ENCODE measurements at regions not wholly inside any gene's neighbourhood (a gene's known extent, or its start where the extent isn't known, plus 50 kb on each side); places are given as distances from the start of the nearest gene placed in this dataset.
A peak's percentile ranks its signal among the peaks of the same experiment; 100 is the strongest.
"Not testable (repeated sequence)": the region's sequence is repeated elsewhere in the genome, so short reads cannot be mapped to it uniquely, and the experiment has no call there.

GRCh38 chr4:112082954-112083586 lies 62.2 kb upstream of the FAM241A start:
- Mint-ChIP-seq H3K36me3 (ENCODE audit: low read depth) (no peaks in the 10 kb centered on the region), H3K27me3 (ENCODE audit: low read depth) (no peaks in the 10 kb centered on the region), H3K4me3 (no peak overlapping the region), H3K27ac (peak overlapping the region in 2 of 3 experiments; percentile 31 to 74), H3K4me1 (peaks cover 12% of the 10 kb centered on the region), H3K9me3 (peaks cover 2% of the 10 kb centered on the region)
- TF ChIP-seq CTCF (IDR thresholded peaks at IDR 0.05; ENCODE audit: unreplicated experiment in 3 of 3) = no peak

DNA sequence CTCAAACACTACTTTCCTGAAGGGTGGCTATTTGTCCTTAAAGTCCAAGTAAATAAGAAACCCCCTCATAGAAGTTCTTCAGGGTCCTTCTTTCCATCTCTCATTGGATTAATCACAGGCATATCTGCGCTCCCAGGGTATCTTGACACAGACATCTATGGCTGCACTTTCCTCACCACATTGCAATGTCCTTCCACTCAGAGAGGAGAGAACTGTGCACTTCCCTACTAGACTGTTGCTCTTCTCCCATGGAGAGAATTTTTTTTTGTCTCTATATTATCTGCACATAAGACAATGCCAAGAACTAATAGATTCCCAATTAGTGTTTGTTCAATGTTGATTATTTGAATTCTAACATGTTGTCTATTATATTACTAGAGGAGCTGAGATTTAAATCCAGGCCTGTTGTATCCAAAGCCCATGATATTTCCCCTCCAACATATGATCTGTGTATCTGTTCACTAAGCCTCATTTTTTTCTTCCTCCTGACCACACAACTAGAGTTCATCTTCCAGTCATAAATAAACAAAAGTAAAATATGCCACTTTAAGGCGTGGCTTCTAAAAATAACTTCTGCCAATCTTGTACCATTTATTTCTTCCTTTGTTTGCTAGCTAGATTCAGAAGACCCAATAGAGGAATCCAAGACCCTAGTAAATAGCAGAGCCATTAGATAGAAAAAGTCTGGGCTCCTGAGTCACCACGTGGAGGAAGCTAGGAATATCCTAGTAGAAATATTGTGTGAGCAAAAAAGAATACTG lies 61.5 kb upstream of the FAM241A start:
- no peaks in the 10 kb centered on the region for H3K27me3 Mint-ChIP-seq (ENCODE audit: low read depth)
- TF ChIP-seq CTCF (IDR thresholded peaks at IDR 0.05; ENCODE audit: unreplicated experiment in 3 of 3) = no peak
- no peaks in the 10 kb centered on the region for H3K36me3 Mint-ChIP-seq (ENCODE audit: low read depth)
- H3K4me1 Mint-ChIP-seq = peaks cover 12% of the 10 kb centered on the region
- H3K4me3 Mint-ChIP-seq = no peak overlapping the region
- H3K9me3 Mint-ChIP-seq = peaks cover 2% of the 10 kb centered on the region
- H3K27ac Mint-ChIP-seq = peak overlapping the region in 2 of 3 experiments; percentile 31 to 74

DNA sequence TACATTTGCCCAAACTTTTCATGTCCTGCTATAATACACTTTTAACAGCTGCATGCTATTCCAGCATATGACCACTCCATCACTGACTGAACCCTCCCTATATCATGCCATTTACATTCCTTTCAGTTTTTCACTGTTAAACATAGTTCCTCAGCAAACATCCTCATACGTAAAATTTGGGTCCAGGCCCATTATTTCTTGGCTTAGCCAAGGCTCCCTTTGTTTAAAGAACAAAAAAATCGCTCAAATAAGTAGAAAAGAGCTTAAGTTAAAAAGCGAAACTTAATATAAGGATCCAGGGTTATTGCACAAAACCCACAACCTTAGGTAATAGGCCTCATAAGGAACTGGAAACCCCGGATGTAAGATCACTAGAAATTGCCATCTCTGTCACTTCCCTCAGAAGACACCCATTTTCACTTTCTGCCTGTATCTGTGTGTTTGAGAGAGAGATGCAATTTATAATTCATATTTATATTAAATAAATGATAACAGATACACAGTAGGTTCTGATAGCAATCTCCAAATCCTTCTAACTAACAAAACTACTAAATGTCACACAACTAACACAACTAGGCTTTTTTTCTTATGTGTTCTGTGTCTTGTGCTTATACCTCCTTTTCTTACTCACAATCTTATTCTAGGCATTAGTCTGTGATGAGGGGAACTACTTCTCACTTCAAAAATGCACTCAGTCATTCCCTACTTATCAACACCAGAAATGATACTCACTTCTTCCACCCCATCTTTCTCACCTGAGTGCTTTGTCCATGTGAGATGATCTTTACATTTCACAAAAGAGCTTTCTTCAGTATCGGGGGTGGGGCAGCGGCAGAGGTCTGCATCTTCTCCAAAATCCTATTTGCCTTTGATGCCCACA lies 59.9 kb upstream of the FAM241A start:
- Mint-ChIP-seq H3K27me3 (ENCODE audit: low read depth) (no peaks in the 10 kb centered on the region), H3K4me1 (peaks cover 12% of the 10 kb centered on the region), H3K36me3 (ENCODE audit: low read depth) (no peaks in the 10 kb centered on the region), H3K4me3 (no peak overlapping the region), H3K9me3 (peaks cover 2% of the 10 kb centered on the region), H3K27ac (no peak overlapping the region)
- no peak for TF ChIP-seq CTCF (IDR thresholded peaks at IDR 0.05; ENCODE audit: unreplicated experiment in 3 of 3)

DNA sequence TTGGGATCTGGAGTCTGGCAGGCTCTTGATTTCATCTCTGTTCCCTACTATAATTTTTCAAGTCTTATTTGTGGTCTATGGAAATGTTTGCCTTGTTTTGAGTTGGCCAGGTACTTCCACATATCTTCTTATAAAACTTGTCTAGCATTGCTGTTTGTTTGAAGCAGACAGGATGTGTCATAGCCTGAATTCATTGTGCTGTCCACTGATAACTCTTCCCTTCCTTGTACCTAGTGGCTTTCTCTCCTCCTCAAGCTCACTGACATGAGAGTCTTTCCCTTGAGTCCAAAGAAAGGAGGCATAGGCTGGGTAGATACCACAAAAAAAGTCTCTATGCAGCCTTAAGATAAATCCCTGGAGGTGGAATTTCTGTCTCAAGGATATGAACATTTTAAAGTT lies 59.2 kb upstream of the FAM241A start:
- Mint-ChIP-seq H3K4me3 (no peak overlapping the region), H3K9me3 (peaks cover 2% of the 10 kb centered on the region), H3K27ac (no peak overlapping the region), H3K36me3 (ENCODE audit: low read depth) (no peaks in the 10 kb centered on the region), H3K27me3 (ENCODE audit: low read depth) (no peaks in the 10 kb centered on the region), H3K4me1 (peaks cover 12% of the 10 kb centered on the region)
- no peak for TF ChIP-seq CTCF (IDR thresholded peaks at IDR 0.05; ENCODE audit: unreplicated experiment in 3 of 3)

- H3K4me1 Mint-ChIP-seq = peaks cover 12% of the 10 kb centered on the region
- H3K4me3 Mint-ChIP-seq; H3K9me3 Mint-ChIP-seq; H3K36me3 Mint-ChIP-seq (ENCODE audit: low read depth); H3K27me3 Mint-ChIP-seq (ENCODE audit: low read depth); H3K27ac Mint-ChIP-seq: not testable (repeated sequence)
These were observed 58.6 kb upstream of the FAM241A start for GRCh38 chr4:112086661-112087060.

GRCh38 chr4:112092330-112092729 lies 52.9 kb upstream of the FAM241A start:
- H3K27me3 Mint-ChIP-seq (ENCODE audit: low read depth); H3K4me3 Mint-ChIP-seq; H3K9me3 Mint-ChIP-seq; H3K27ac Mint-ChIP-seq; H3K36me3 Mint-ChIP-seq (ENCODE audit: low read depth); H3K4me1 Mint-ChIP-seq: not testable (repeated sequence)
